HL-60 (cell line): ENCODE measurements at regions not wholly inside any gene's neighbourhood (a gene's known extent, or its start where the extent isn't known, plus 50 kb on each side); places are given as distances from the start of the nearest gene placed in this dataset.

Experiments
- DNase-seq, 2 experiments: peaks; one replicate each; pipeline ENCODE4 v3.0.0-alpha.2; 2010 to 2020; ENCODE audit warnings: low read depth in 1 of 2, low spot score in 1 of 2
- H3K27ac ChIP-seq: fragments of 250-450 bp; sonication (Bioruptor Pico); replicated peaks from 2 replicates; pipeline ENCODE4 v1.5.1; 2020; ENCODE audit warnings: mild to moderate bottlenecking, moderate library complexity
- H3K27me3 ChIP-seq: fragments of 250-450 bp; sonication (Bioruptor Pico); 2 replicates; pipeline ENCODE4 v1.5.1; 2021; ENCODE audit warnings: mild to moderate bottlenecking, moderate library complexity; ENCODE audit not compliant: insufficient read depth, poor library complexity, severe bottlenecking
- H3K4me3 ChIP-seq: replicated peaks from 2 replicates; pipeline ENCODE4 v1.5.1; 2011; ENCODE audit warnings: mild to moderate bottlenecking, control low read depth, low read length; ENCODE audit not compliant: insufficient read depth
- CTCF ChIP-seq: IDR thresholded peaks from one replicate; pipeline ENCODE4 v1.5.1; 2011; ENCODE audit warnings: low read length, control low read depth, inconsistent platforms; ENCODE audit not compliant: insufficient read depth
- GABPA ChIP-seq: IDR thresholded peaks from 2 replicates; pipeline ENCODE4 v1.6.1; 2012; ENCODE audit warnings: low read depth
- POLR2AphosphoS5 ChIP-seq: IDR thresholded peaks from 2 replicates; pipeline ENCODE4 v1.6.1; 2012; ENCODE audit warnings: low read depth
- REST ChIP-seq: IDR thresholded peaks from 2 replicates; pipeline ENCODE4 v1.6.1; 2012; ENCODE audit warnings: low read depth; ENCODE audit not compliant: insufficient replicate concordance
- SPI1 ChIP-seq: IDR thresholded peaks from 2 replicates; pipeline ENCODE4 v1.6.1; 2012; ENCODE audit warnings: low read depth, mild to moderate bottlenecking, borderline replicate concordance

GRCh38 chr6:23656255-23657194 is 469.5 kb upstream of the NRSN1 start:
- no peaks in the 10 kb centered on the region for H3K27me3 ChIP-seq
- TF ChIP-seq POLR2AphosphoS5, result no peak
- no peak for TF ChIP-seq CTCF
- no peak for TF ChIP-seq REST
- no peak for TF ChIP-seq GABPA
- TF ChIP-seq SPI1, result no peak
- no peak for DNase-seq
- no peak overlapping the region for H3K4me3 ChIP-seq
- no peak overlapping the region for H3K27ac ChIP-seq

- Histone ChIP-seq H3K27ac (no peak overlapping the region), H3K27me3 (no peaks in the 10 kb centered on the region), H3K4me3 (no peak overlapping the region)
- no peak for DNase-seq
- TF ChIP-seq REST (no peak), SPI1 (no peak), CTCF (no peak), GABPA (no peak), POLR2AphosphoS5 (no peak)
These were observed 466.9 kb upstream of the NRSN1 start for GRCh38 chr6:23659125-23659524.

GRCh38 chr6:23661549-23661948 is 464.5 kb upstream of the NRSN1 start:
- H3K27ac ChIP-seq, result no peak overlapping the region
- H3K27me3 ChIP-seq, result no peaks in the 10 kb centered on the region
- no peak overlapping the region for H3K4me3 ChIP-seq
- no peak for DNase-seq
- TF ChIP-seq POLR2AphosphoS5 (no peak), REST (no peak), GABPA (no peak), CTCF (no peak), SPI1 (no peak)
